Upper lobe of left lung (tissue), 6 donors: ENCODE measurements at regions not wholly inside any gene's neighbourhood (a gene's known extent, or its start where the extent isn't known, plus 50 kb on each side); places are given as distances from the start of the nearest gene placed in this dataset.

ENCODE experiments used
- ATAC-seq, 2 donors: fragments of 200-7000 bp; cut with Tn5 transposase; one replicate each; pipeline ENCODE4 v1.9.1; 2022; ENCODE audit warnings: mild to moderate bottlenecking in 2 of 2, moderate library complexity in 2 of 2; ENCODE audit not compliant: low FRiP score in 2 of 2
- DNase-seq, 2 donors: peaks; one replicate each; pipeline ENCODE4 v3.0.0-alpha.2; 2019 to 2020
- H3K27ac ChIP-seq, 4 donors: fragments of 200-600 bp; sonication (generic); one replicate each; pipeline ENCODE4 v1.5.1; 2016 to 2019
- H3K27me3 ChIP-seq, 4 donors: fragments of 200-600 bp; sonication (generic); one replicate each; pipeline ENCODE4 v1.5.1; 2017 to 2019
- H3K36me3 ChIP-seq, 4 donors: fragments of 200-600 bp; sonication (generic); one replicate each; pipeline ENCODE4 v1.5.1; 2016 to 2019
- H3K4me1 ChIP-seq, 4 donors: fragments of 200-600 bp; sonication (generic); one replicate each; pipeline ENCODE4 v1.5.1; 2018 to 2019
- H3K4me3 ChIP-seq, 4 donors: fragments of 200-600 bp; sonication (generic); one replicate each; pipeline ENCODE4 v1.5.1; 2017 to 2019; ENCODE audit warnings: mild to moderate bottlenecking in 2 of 4, moderate library complexity in 1 of 4
- H3K9me3 ChIP-seq, 4 donors: fragments of 200-600 bp; sonication (generic); one replicate each; pipeline ENCODE4 v1.5.1; 2018 to 2019
- EP300 ChIP-seq, 4 donors: sonication (generic); formaldehyde crosslinking; IDR thresholded peaks; one replicate each; pipeline ENCODE4 v1.5.1; 2017; ENCODE audit warnings: antibody characterized with exemption in 4 of 4, control low read depth in 2 of 4
- POLR2A ChIP-seq, 4 donors: fragments of 450-650 bp; IDR thresholded peaks; one replicate each; pipeline ENCODE4 v1.5.1; 2016 to 2017; ENCODE audit warnings: antibody characterized with exemption in 4 of 4, mild to moderate bottlenecking in 2 of 4
- POLR2AphosphoS5 ChIP-seq, 2 donors: sonication (generic); formaldehyde crosslinking; IDR thresholded peaks; one replicate each; pipeline ENCODE4 v1.5.1; 2017; ENCODE audit warnings: antibody characterized with exemption in 2 of 2
- WGBS, 2 donors: methylation state at CpG; one replicate each; pipeline ENCODE4 v1.1.5; 2017 to 2018; 5-methylcytosine and 5-hydroxymethylcytosine counted together
- TF ChIP-seq, protein P1 (sequence below), 6 experiments: fragments of 450-650 bp in 4 of 6; fragments of 200-600 bp in 2 of 6; sonication (generic) in 2 of 6; IDR thresholded peaks; one replicate each; pipeline ENCODE4 v1.5.1; 2016 to 2019; ENCODE audit warnings: antibody characterized with exemption in 6 of 6
- donor health status: DM: no; HTN: no; CAD: no; lungs with moderate emphysema.
- donor health status: DM: no; HTN: yes; CAD: no; lungs with severe emphysema.

DNA sequence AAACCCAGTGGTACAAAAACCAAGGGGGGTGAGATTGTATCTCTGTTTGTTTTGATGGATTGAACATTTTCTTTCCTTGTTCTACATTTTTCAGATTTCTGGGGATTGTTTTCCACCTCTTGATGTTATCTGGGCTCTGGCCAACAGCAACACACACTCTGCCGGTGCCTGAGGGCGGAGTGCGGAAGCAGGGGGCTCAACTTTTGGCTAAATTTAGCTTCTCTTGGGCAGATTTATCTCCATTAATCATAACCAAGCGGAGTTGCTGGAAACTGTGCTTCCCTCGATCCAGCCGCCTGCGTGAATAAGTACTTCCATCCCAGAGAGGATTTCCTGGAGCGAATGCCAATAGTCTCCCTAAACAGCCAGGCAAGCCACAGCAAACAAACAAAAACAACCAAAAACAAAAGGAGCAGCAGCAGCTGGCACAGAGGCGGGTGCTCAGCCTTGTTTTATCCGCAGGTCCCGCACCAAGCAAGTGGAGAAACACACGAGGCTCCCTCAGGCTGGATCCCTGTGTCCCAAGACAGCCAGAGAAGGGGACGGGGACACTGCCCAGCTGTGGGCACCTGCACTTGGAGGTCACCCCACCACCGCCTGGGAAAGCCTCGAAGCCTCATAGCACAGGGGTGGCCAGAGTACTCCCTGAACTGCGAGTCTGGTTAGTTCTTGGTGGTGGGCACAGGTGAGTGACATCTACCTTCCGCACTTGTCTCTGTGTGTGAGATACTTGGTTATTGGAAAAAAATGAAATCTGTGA, 143.4 kb downstream of the NDUFA10 start:
- no peak overlapping the region for H3K4me3 ChIP-seq

DNA sequence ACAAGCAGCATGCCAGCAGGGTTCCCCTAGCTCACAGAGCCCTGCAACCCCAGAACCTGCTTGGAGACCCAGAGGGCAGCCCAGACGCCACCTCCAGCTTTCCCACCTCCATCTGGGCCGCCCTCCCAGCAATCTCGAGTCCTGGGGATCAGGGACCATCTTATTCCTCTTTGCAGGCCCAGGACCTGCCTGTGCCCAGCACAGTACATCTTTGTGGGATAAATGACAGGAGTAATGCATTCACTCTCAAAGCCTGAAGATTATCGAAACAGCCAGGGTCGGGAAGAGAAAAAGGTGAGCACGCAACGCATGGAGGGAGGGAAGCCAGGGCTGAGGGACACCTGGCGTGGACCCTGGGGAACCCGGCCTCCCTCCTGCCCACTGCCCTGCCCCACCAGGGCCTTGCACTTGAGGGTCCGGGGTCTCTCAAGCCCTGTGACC, 144.1 kb downstream of the NDUFA10 start:
- no peak overlapping the region for H3K27ac ChIP-seq
- peaks cover 7 to 8% (median 7%) of the 10 kb centered on the region in 4 donors for H3K4me1 ChIP-seq
- H3K36me3 ChIP-seq, result no peaks in the 10 kb centered on the region
- H3K9me3 ChIP-seq, result peaks cover 9 to 27% (median 16%) of the 10 kb centered on the region in 4 donors
- H3K4me3 ChIP-seq, result no peak overlapping the region
- DNase-seq (peak in 1 of 2 donors; percentile 15), ATAC-seq (no peak)
- WGBS, 2 donors, result 79 to 80% methylated on average over 10 of the region's 10 CpGs
- TF ChIP-seq, protein P1, sequence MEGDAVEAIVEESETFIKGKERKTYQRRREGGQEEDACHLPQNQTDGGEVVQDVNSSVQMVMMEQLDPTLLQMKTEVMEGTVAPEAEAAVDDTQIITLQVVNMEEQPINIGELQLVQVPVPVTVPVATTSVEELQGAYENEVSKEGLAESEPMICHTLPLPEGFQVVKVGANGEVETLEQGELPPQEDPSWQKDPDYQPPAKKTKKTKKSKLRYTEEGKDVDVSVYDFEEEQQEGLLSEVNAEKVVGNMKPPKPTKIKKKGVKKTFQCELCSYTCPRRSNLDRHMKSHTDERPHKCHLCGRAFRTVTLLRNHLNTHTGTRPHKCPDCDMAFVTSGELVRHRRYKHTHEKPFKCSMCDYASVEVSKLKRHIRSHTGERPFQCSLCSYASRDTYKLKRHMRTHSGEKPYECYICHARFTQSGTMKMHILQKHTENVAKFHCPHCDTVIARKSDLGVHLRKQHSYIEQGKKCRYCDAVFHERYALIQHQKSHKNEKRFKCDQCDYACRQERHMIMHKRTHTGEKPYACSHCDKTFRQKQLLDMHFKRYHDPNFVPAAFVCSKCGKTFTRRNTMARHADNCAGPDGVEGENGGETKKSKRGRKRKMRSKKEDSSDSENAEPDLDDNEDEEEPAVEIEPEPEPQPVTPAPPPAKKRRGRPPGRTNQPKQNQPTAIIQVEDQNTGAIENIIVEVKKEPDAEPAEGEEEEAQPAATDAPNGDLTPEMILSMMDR (IDR thresholded peaks at IDR 0.05), result no peak
- TF ChIP-seq POLR2AphosphoS5 (IDR thresholded peaks at IDR 0.05) (no peak), POLR2A (IDR thresholded peaks at IDR 0.05) (no peak)
- no peaks in the 10 kb centered on the region for H3K27me3 ChIP-seq

More for the DNA sequence above, 143.4 kb downstream of the NDUFA10 start:
- peak in 1 of 2 donors; percentile 18 for DNase-seq
- ATAC-seq, result peak; percentile 17 to 54
- peaks cover 9 to 31% (median 16%) of the 10 kb centered on the region in 4 donors for H3K9me3 ChIP-seq
- TF ChIP-seq EP300 (IDR thresholded peaks at IDR 0.05) (no peak), POLR2AphosphoS5 (IDR thresholded peaks at IDR 0.05) (no peak), POLR2A (IDR thresholded peaks at IDR 0.05) (no peak)
- TF ChIP-seq, protein P1 (IDR thresholded peaks at IDR 0.05), result no peak
- peaks cover 7 to 8% (median 7%) of the 10 kb centered on the region in 4 donors for H3K4me1 ChIP-seq
- no peak overlapping the region for H3K27ac ChIP-seq
- no peaks in the 10 kb centered on the region for H3K36me3 ChIP-seq
- WGBS, 2 donors, result 34 to 45% methylated on average over 17 of the region's 17 CpGs
- no peaks in the 10 kb centered on the region for H3K27me3 ChIP-seq

DNA sequence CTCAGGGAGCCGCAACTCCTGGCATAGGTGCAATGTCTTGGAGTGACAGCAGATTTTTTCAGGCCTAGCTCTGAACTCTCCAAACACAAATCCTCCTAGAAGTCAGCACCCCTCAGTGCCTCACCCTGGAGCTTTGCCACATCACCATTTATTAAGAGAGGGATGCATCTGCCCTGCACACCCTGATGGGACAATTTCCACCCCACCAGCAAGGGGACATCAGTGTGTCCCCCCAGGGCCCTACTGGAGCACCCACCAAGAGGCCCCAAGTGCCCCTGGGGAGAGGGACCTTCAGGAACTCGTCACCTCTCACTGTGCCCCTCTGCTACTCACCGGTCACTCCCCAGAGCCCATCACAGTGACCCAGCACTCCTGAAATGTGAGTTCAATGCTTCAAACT, 144.7 kb downstream of the NDUFA10 start:
- WGBS, 2 donors, result 80 to 95% methylated on average over 2 to 3 of the region's 3 CpGs
- H3K4me1 ChIP-seq, result peaks cover 7 to 8% (median 7%) of the 10 kb centered on the region in 4 donors
- TF ChIP-seq, protein P1 (IDR thresholded peaks at IDR 0.05), result no peak
- TF ChIP-seq POLR2A (IDR thresholded peaks at IDR 0.05) (no peak), POLR2AphosphoS5 (IDR thresholded peaks at IDR 0.05) (no peak), EP300 (IDR thresholded peaks at IDR 0.05) (no peak)
- no peak overlapping the region for H3K27ac ChIP-seq
- H3K4me3 ChIP-seq, result no peak overlapping the region
- DNase-seq (peak in 1 of 2 donors; percentile 8), ATAC-seq (no peak)
- peaks cover 9 to 21% (median 14%) of the 10 kb centered on the region in 4 donors for H3K9me3 ChIP-seq
- H3K27me3 ChIP-seq, result no peaks in the 10 kb centered on the region
- H3K36me3 ChIP-seq, result no peaks in the 10 kb centered on the region

DNA sequence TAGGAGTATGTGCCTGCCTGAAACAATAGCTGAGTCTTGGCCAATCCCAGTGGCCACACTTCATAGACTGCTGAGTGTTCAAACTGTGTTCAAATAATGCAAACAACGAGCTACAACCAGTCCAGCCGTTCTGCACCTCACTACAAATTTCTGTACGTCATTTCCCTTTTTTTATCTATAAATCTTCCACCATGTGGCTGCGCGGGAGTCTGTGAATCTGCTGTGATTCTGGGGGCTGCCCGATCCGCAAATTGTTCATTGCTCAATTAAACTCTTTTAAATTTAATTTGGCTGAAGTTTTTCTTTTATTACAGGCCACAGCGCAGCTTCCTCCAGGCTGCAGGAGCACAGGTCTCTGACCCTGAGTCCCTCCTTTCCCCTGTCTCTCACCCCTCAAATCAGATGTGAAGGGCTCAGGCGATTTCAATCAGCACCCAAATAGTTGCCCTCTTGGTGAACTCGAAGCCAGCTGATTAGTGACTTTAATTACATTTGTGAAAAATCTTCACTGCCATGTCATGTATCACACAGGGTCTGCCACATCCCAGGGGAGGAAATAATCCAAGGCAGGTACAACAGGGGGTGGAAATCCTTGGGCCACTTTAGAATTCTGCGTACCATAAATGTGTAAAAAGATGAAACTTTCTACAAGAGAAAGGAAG, 145.6 kb downstream of the NDUFA10 start:
- peaks cover 7 to 8% (median 7%) of the 10 kb centered on the region in 4 donors for H3K4me1 ChIP-seq
- DNase-seq (peak in 1 of 2 donors; percentile 9), ATAC-seq (no peak)
- H3K36me3 ChIP-seq, result no peaks in the 10 kb centered on the region
- peaks cover under 1 to 12% (median 6%) of the 10 kb centered on the region in 4 donors for H3K9me3 ChIP-seq
- 81 to 83% methylated on average over 11 of the region's 11 CpGs for WGBS, 2 donors
- no peak overlapping the region for H3K27ac ChIP-seq
- TF ChIP-seq POLR2A (IDR thresholded peaks at IDR 0.05) (no peak), POLR2AphosphoS5 (IDR thresholded peaks at IDR 0.05) (no peak), EP300 (IDR thresholded peaks at IDR 0.05) (no peak)
- TF ChIP-seq, protein P1 (IDR thresholded peaks at IDR 0.05), result no peak
- H3K27me3 ChIP-seq, result no peaks in the 10 kb centered on the region
- no peak overlapping the region for H3K4me3 ChIP-seq
